HL-60 (cell line): ENCODE measurements at regions not wholly inside any gene's neighbourhood (a gene's known extent, or its start where the extent isn't known, plus 50 kb on each side); places are given as distances from the start of the nearest gene placed in this dataset.

Source experiments
- DNase-seq, 2 experiments: peaks; one replicate each; pipeline ENCODE4 v3.0.0-alpha.2; 2010 to 2020; ENCODE audit warnings: low read depth in 1 of 2, low spot score in 1 of 2
- H3K27ac ChIP-seq: fragments of 250-450 bp; sonication (Bioruptor Pico); replicated peaks from 2 replicates; pipeline ENCODE4 v1.5.1; 2020; ENCODE audit warnings: mild to moderate bottlenecking, moderate library complexity
- H3K27me3 ChIP-seq: fragments of 250-450 bp; sonication (Bioruptor Pico); 2 replicates; pipeline ENCODE4 v1.5.1; 2021; ENCODE audit warnings: mild to moderate bottlenecking, moderate library complexity; ENCODE audit not compliant: insufficient read depth, poor library complexity, severe bottlenecking
- H3K4me3 ChIP-seq: replicated peaks from 2 replicates; pipeline ENCODE4 v1.5.1; 2011; ENCODE audit warnings: mild to moderate bottlenecking, control low read depth, low read length; ENCODE audit not compliant: insufficient read depth
- CTCF ChIP-seq: IDR thresholded peaks from one replicate; pipeline ENCODE4 v1.5.1; 2011; ENCODE audit warnings: low read length, control low read depth, inconsistent platforms; ENCODE audit not compliant: insufficient read depth
- GABPA ChIP-seq: IDR thresholded peaks from 2 replicates; pipeline ENCODE4 v1.6.1; 2012; ENCODE audit warnings: low read depth
- POLR2AphosphoS5 ChIP-seq: IDR thresholded peaks from 2 replicates; pipeline ENCODE4 v1.6.1; 2012; ENCODE audit warnings: low read depth
- REST ChIP-seq: IDR thresholded peaks from 2 replicates; pipeline ENCODE4 v1.6.1; 2012; ENCODE audit warnings: low read depth; ENCODE audit not compliant: insufficient replicate concordance
- SPI1 ChIP-seq: IDR thresholded peaks from 2 replicates; pipeline ENCODE4 v1.6.1; 2012; ENCODE audit warnings: low read depth, mild to moderate bottlenecking, borderline replicate concordance

GRCh38 chr13:111048387-111048786, 66.7 kb upstream of the ARHGEF7 start:
- H3K27me3 ChIP-seq: no peaks in the 10 kb centered on the region
- H3K27ac ChIP-seq: no peak overlapping the region
- no peak for TF ChIP-seq SPI1
- no peak for TF ChIP-seq REST
- TF ChIP-seq POLR2AphosphoS5: no peak
- TF ChIP-seq CTCF: no peak
- no peak for TF ChIP-seq GABPA
- no peak for DNase-seq
- H3K4me3 ChIP-seq: no peak overlapping the region

GRCh38 chr13:111047326-111047725, 67.8 kb upstream of the ARHGEF7 start:
- no peak for DNase-seq
- Histone ChIP-seq H3K27ac (no peak overlapping the region), H3K27me3 (no peaks in the 10 kb centered on the region), H3K4me3 (no peak overlapping the region)
- TF ChIP-seq SPI1 (peak; percentile 53; the same call in 1 of the 2 replicates), POLR2AphosphoS5 (no peak), REST (no peak), CTCF (no peak), GABPA (no peak)

- H3K4me3 ChIP-seq: no peak overlapping the region
- peak in 1 of 2 experiments; percentile 66 for DNase-seq
- no peaks in the 10 kb centered on the region for H3K27me3 ChIP-seq
- no peak overlapping the region for H3K27ac ChIP-seq
- TF ChIP-seq SPI1 (no peak), POLR2AphosphoS5 (no peak), CTCF (no peak), GABPA (no peak), REST (no peak)
These were observed 68.4 kb upstream of the ARHGEF7 start for GRCh38 chr13:111046590-111047141.
